ENCODE measurements at regions not wholly inside any gene's neighbourhood (a gene's known extent, or its start where the extent isn't known, plus 50 kb on each side); places are given as distances from the start of the nearest gene placed in this dataset.

DNA sequence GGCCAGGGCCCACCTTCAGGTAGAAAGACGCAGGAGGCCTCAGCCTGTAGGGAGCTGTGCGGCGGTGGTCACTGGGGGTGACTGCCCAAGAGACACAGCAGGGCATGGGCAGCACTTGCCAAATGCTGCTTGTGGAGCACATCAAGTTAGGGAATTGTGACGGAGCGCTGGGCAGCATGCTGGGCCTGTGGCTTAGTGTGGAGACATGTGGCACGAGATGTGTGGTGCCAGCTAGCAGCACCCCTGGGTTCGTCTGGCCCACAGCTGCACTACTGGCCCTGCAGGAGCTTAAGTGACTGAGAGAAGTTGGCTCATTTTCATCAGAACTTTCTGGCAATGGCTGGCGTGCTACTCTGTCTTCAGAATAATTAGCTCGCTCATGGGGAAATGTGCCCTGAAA lies 213.1 kb upstream of the SYNDIG1 start:
- no peak for DNase-seq (ENCODE audit: extremely low read depth in 1 of 4, low spot score in 3 of 4)
- Histone ChIP-seq H3K27me3 (ENCODE audit: control insufficient read depth in 2 of 2, insufficient read depth in 2 of 2, low read length in 2 of 2) (no peaks in the 10 kb centered on the region; a peak in 1 of 5 replicates), H3K9me1 (ENCODE audit: control insufficient read depth, insufficient read depth, low read length) (no peaks in the 10 kb centered on the region), H3K4me3 (no peak overlapping the region), H3K4me2 (ENCODE audit: insufficient read depth, low read length) (no peak overlapping the region), H3K4me1 (replicated peaks in 1 of 2; ENCODE audit: control insufficient read depth in 2 of 2, insufficient read depth in 2 of 2, low read length in 2 of 2) (no peaks in the 10 kb centered on the region), H3K79me2 (ENCODE audit: control insufficient read depth, insufficient read depth, low read length) (no peaks in the 10 kb centered on the region), H3K9me3 (replicated peaks; ENCODE audit: control insufficient read depth, insufficient read depth, low read depth, low read length) (no peaks in the 10 kb centered on the region), H3K36me3 (ENCODE audit: control insufficient read depth, insufficient read depth, low read length) (no peaks in the 10 kb centered on the region), H4K20me1 (replicated peaks; ENCODE audit: control insufficient read depth, insufficient read depth, low read length) (no peaks in the 10 kb centered on the region), H3K9ac (ENCODE audit: insufficient read depth in 1 of 2, low read depth in 2 of 2, low read length in 2 of 2) (no peak overlapping the region), H2AFZ (ENCODE audit: low read depth, low read length) (no peak overlapping the region), H3K27ac (ENCODE audit: extremely low read depth, low read depth, low read length) (no peak overlapping the region)
- no TSS peak for BruUV-seq (replicated peaks)
- no peak for FAIRE-seq
- ChIA-PET POLR2A (no interaction called here), CTCF (ENCODE audit: low intra/inter-chr PET ratio) (no interaction called here)
- intact Hi-C loops (cut with micrococcal nuclease): no loop called here
- 0% methylated on average over 6 of the region's 9 CpGs for WGBS (ENCODE audit: insufficient coverage, low coverage, missing lambda C conversion rate)
- in situ Hi-C loops (cut with MboI): no loop called here
- no peak for ATAC-seq
- TF ChIP-seq PHB (CRISPR knock-in tag; IDR thresholded peaks at IDR 0.05): no peak
- TF ChIP-seq PYGO2 (tag; IDR thresholded peaks at IDR 0.05): no peak
- TF ChIP-seq, protein P1, sequence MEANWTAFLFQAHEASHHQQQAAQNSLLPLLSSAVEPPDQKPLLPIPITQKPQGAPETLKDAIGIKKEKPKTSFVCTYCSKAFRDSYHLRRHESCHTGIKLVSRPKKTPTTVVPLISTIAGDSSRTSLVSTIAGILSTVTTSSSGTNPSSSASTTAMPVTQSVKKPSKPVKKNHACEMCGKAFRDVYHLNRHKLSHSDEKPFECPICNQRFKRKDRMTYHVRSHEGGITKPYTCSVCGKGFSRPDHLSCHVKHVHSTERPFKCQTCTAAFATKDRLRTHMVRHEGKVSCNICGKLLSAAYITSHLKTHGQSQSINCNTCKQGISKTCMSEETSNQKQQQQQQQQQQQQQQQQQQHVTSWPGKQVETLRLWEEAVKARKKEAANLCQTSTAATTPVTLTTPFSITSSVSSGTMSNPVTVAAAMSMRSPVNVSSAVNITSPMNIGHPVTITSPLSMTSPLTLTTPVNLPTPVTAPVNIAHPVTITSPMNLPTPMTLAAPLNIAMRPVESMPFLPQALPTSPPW (CRISPR knock-in tag; IDR thresholded peaks at IDR 0.05): no peak
- no peak for TF ChIP-seq ATF1 (CRISPR knock-in tag; IDR thresholded peaks at IDR 0.05)
- TF ChIP-seq ATF1 (tag; IDR thresholded peaks at IDR 0.05): no peak
- TF ChIP-seq, protein P2, sequence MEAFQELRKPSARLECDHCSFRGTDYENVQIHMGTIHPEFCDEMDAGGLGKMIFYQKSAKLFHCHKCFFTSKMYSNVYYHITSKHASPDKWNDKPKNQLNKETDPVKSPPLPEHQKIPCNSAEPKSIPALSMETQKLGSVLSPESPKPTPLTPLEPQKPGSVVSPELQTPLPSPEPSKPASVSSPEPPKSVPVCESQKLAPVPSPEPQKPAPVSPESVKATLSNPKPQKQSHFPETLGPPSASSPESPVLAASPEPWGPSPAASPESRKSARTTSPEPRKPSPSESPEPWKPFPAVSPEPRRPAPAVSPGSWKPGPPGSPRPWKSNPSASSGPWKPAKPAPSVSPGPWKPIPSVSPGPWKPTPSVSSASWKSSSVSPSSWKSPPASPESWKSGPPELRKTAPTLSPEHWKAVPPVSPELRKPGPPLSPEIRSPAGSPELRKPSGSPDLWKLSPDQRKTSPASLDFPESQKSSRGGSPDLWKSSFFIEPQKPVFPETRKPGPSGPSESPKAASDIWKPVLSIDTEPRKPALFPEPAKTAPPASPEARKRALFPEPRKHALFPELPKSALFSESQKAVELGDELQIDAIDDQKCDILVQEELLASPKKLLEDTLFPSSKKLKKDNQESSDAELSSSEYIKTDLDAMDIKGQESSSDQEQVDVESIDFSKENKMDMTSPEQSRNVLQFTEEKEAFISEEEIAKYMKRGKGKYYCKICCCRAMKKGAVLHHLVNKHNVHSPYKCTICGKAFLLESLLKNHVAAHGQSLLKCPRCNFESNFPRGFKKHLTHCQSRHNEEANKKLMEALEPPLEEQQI (IDR thresholded peaks at IDR 0.05): no peak
- TF ChIP-seq JUNB (CRISPR knock-in tag; conservative IDR thresholded peaks at IDR 0.05): no peak
- no peak for TF ChIP-seq ZNF175 (CRISPR knock-in tag; IDR thresholded peaks at IDR 0.05; ENCODE audit: low read depth)
- no peak for TF ChIP-seq TOE1 (IDR thresholded peaks at IDR 0.05; ENCODE audit: borderline replicate concordance)
- no peak for TF ChIP-seq TOE1 (CRISPR knock-in tag; IDR thresholded peaks at IDR 0.05; ENCODE audit: borderline replicate concordance, low read depth)
- no peak for TF ChIP-seq PTTG1 (tag; IDR thresholded peaks at IDR 0.05; ENCODE audit: low read depth)
- TF ChIP-seq, protein P3, sequence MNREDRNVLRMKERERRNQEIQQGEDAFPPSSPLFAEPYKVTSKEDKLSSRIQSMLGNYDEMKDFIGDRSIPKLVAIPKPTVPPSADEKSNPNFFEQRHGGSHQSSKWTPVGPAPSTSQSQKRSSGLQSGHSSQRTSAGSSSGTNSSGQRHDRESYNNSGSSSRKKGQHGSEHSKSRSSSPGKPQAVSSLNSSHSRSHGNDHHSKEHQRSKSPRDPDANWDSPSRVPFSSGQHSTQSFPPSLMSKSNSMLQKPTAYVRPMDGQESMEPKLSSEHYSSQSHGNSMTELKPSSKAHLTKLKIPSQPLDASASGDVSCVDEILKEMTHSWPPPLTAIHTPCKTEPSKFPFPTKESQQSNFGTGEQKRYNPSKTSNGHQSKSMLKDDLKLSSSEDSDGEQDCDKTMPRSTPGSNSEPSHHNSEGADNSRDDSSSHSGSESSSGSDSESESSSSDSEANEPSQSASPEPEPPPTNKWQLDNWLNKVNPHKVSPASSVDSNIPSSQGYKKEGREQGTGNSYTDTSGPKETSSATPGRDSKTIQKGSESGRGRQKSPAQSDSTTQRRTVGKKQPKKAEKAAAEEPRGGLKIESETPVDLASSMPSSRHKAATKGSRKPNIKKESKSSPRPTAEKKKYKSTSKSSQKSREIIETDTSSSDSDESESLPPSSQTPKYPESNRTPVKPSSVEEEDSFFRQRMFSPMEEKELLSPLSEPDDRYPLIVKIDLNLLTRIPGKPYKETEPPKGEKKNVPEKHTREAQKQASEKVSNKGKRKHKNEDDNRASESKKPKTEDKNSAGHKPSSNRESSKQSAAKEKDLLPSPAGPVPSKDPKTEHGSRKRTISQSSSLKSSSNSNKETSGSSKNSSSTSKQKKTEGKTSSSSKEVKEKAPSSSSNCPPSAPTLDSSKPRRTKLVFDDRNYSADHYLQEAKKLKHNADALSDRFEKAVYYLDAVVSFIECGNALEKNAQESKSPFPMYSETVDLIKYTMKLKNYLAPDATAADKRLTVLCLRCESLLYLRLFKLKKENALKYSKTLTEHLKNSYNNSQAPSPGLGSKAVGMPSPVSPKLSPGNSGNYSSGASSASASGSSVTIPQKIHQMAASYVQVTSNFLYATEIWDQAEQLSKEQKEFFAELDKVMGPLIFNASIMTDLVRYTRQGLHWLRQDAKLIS (CRISPR knock-in tag; IDR thresholded peaks at IDR 0.05): no peak
- TF ChIP-seq ZC3H4 (CRISPR knock-in tag; IDR thresholded peaks at IDR 0.05; ENCODE audit: borderline replicate concordance): no peak
- no peak for TF ChIP-seq ILF3 (IDR thresholded peaks at IDR 0.05; ENCODE audit: borderline replicate concordance)
- TF ChIP-seq, protein P4, sequence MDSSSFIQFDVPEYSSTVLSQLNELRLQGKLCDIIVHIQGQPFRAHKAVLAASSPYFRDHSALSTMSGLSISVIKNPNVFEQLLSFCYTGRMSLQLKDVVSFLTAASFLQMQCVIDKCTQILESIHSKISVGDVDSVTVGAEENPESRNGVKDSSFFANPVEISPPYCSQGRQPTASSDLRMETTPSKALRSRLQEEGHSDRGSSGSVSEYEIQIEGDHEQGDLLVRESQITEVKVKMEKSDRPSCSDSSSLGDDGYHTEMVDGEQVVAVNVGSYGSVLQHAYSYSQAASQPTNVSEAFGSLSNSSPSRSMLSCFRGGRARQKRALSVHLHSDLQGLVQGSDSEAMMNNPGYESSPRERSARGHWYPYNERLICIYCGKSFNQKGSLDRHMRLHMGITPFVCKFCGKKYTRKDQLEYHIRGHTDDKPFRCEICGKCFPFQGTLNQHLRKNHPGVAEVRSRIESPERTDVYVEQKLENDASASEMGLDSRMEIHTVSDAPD (CRISPR knock-in tag; IDR thresholded peaks at IDR 0.05): no peak

All from K562 (cell line).